Neural progenitor cell (in vitro differentiated cells): ENCODE measurements at regions not wholly inside any gene's neighbourhood (a gene's known extent, or its start where the extent isn't known, plus 50 kb on each side); places are given as distances from the start of the nearest gene placed in this dataset.

Experiments
- DNase-seq: peaks from one replicate; pipeline ENCODE4 v3.0.0-alpha.2; 2016; ENCODE audit warnings: low spot score
- H2AFZ ChIP-seq: fragments of 200-600 bp; sonication (generic); replicated peaks from 2 replicates; pipeline ENCODE4 v1.6.1; 2016; ENCODE audit warnings: antibody characterized with exemption
- H3F3A ChIP-seq: fragments of 200-600 bp; sonication (generic); 2 replicates; pipeline ENCODE4 v1.6.1; 2016; ENCODE audit warnings: antibody characterized with exemption, low read depth
- H3K27ac ChIP-seq: fragments of 200-600 bp; sonication (generic); 2 replicates; pipeline ENCODE4 v1.5.1; 2016; ENCODE audit warnings: mild to moderate bottlenecking
- H3K27me3 ChIP-seq: fragments of 200-600 bp; sonication (generic); 2 replicates; pipeline ENCODE4 v1.6.1; 2016; ENCODE audit warnings: mild to moderate bottlenecking, moderate library complexity
- H3K36me3 ChIP-seq: fragments of 200-600 bp; sonication (generic); 2 replicates; pipeline ENCODE4 v1.5.1; 2016
- H3K4me1 ChIP-seq: fragments of 200-600 bp; sonication (generic); 2 replicates; pipeline ENCODE4 v1.6.1; 2016; ENCODE audit warnings: mixed run types
- H3K4me2 ChIP-seq: fragments of 200-600 bp; sonication (generic); 2 replicates; pipeline ENCODE4 v1.6.1; 2016
- H3K4me3 ChIP-seq: fragments of 200-600 bp; sonication (generic); 2 replicates; pipeline ENCODE4 v1.5.1; 2016
- H3K79me2 ChIP-seq: fragments of 200-600 bp; sonication (generic); 2 replicates; pipeline ENCODE4 v1.6.1; 2016; ENCODE audit warnings: low read depth
- H3K9ac ChIP-seq: fragments of 200-600 bp; sonication (generic); 2 replicates; pipeline ENCODE4 v1.6.1; 2016
- H3K9me3 ChIP-seq: fragments of 200-600 bp; sonication (generic); 2 replicates; pipeline ENCODE4 v1.5.1; 2016; ENCODE audit warnings: low read depth
- H4K20me1 ChIP-seq: fragments of 200-600 bp; sonication (generic); 2 replicates; pipeline ENCODE4 v1.6.1; 2016; ENCODE audit warnings: low read depth
- H3K27ac Mint-ChIP-seq: 3 replicates; pipeline ENCODE4 v1.8.0; 2021; ENCODE audit warnings: mixed read lengths
- H3K27me3 Mint-ChIP-seq: 2 replicates; pipeline ENCODE4 v1.8.0; 2022; ENCODE audit warnings: low read depth, mild to moderate bottlenecking, inconsistent platforms, moderate library complexity, mixed read lengths; ENCODE audit not compliant: insufficient read depth
- H3K36me3 Mint-ChIP-seq: 3 replicates; pipeline ENCODE4 v1.8.0; 2021; ENCODE audit warnings: mixed read lengths
- H3K4me1 Mint-ChIP-seq: 3 replicates; pipeline ENCODE4 v1.8.0; 2021; ENCODE audit warnings: mixed read lengths
- H3K4me3 Mint-ChIP-seq: 3 replicates; pipeline ENCODE4 v1.8.0; 2021; ENCODE audit warnings: mild to moderate bottlenecking, moderate library complexity, mixed read lengths
- H3K9me3 Mint-ChIP-seq: 3 replicates; pipeline ENCODE4 v1.8.0; 2020; ENCODE audit warnings: mixed read lengths
- EZH2 ChIP-seq: fragments of 200-600 bp; sonication (generic); IDR thresholded peaks from 2 replicates; pipeline ENCODE4 v1.6.1; 2017; ENCODE audit warnings: antibody characterized with exemption, mild to moderate bottlenecking, moderate library complexity
- EZH2phosphoT487 ChIP-seq: fragments of 200-600 bp; sonication (generic); IDR thresholded peaks from 2 replicates; pipeline ENCODE4 v1.6.1; 2017; ENCODE audit warnings: antibody characterized with exemption
- TF ChIP-seq, protein P1 (sequence below): fragments of 200-600 bp; sonication (generic); IDR thresholded peaks from 2 replicates; pipeline ENCODE4 v1.5.1; 2017; ENCODE audit warnings: antibody characterized with exemption, mild to moderate bottlenecking

DNA sequence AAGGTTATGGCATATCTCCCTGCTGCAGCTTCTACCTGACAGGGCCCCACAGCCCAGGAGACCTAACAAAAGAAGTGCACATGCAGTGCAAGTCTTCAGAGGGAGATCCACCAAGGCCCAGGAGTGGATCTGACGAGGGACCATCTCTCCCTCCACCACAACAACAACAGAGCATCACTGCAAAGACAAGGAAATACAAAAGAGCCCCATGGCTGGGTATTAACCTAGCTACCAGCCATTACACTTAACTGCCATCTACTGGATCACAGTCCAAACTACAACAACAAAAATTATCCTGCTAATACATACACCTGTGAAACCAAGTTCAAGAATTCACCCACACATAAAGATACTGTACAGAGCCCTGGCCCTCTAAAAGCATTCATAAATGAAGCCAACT, 280.2 kb upstream of the SLC7A11 start:
- H3K27me3 Mint-ChIP-seq, result no peaks in the 10 kb centered on the region
- Histone ChIP-seq H3K27ac (no peak overlapping the region), H2AFZ (no peak overlapping the region), H3K9me3 (peaks cover 5% of the 10 kb centered on the region), H3K4me1 (peaks cover 4% of the 10 kb centered on the region), H3K79me2 (no peaks in the 10 kb centered on the region), H3K27me3 (no peaks in the 10 kb centered on the region), H3K36me3 (no peaks in the 10 kb centered on the region), H3K9ac (no peak overlapping the region), H3K4me3 (no peak overlapping the region), H3F3A (no peaks in the 10 kb centered on the region), H3K4me2 (no peak overlapping the region), H4K20me1 (no peaks in the 10 kb centered on the region)
- no peak overlapping the region for H3K27ac Mint-ChIP-seq
- TF ChIP-seq, protein P1, sequence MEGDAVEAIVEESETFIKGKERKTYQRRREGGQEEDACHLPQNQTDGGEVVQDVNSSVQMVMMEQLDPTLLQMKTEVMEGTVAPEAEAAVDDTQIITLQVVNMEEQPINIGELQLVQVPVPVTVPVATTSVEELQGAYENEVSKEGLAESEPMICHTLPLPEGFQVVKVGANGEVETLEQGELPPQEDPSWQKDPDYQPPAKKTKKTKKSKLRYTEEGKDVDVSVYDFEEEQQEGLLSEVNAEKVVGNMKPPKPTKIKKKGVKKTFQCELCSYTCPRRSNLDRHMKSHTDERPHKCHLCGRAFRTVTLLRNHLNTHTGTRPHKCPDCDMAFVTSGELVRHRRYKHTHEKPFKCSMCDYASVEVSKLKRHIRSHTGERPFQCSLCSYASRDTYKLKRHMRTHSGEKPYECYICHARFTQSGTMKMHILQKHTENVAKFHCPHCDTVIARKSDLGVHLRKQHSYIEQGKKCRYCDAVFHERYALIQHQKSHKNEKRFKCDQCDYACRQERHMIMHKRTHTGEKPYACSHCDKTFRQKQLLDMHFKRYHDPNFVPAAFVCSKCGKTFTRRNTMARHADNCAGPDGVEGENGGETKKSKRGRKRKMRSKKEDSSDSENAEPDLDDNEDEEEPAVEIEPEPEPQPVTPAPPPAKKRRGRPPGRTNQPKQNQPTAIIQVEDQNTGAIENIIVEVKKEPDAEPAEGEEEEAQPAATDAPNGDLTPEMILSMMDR, result peak; percentile 59
- no peak for TF ChIP-seq EZH2phosphoT487
- no peaks in the 10 kb centered on the region for H3K4me1 Mint-ChIP-seq
- DNase-seq, result peak; percentile 41
- H3K9me3 Mint-ChIP-seq, result peaks cover 29% of the 10 kb centered on the region
- H3K4me3 Mint-ChIP-seq, result peak overlapping the region; percentile 52
- peaks cover 3% of the 10 kb centered on the region for H3K36me3 Mint-ChIP-seq

DNA sequence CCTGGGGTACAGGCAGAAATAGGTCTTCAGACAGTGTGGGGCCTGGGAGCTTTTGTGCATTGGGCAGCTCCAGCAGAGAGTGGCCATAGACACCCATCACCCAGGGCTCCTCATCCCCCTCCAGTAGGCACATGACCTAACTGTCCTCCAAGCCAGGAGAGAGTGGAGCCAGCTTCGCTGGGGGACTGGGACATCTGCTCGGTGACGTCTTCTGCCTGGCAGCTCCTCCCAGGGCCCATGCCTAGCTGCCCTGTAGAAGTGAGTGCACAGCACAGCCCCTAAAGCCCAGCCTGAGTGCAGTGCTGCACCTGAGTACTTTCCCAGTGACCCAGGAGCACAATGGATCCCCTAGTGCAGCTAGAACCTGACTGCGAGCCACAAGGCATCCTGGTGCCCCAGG, 279.7 kb upstream of the SLC7A11 start:
- no peak overlapping the region for H2AFZ ChIP-seq
- no peaks in the 10 kb centered on the region for H3K27me3 ChIP-seq
- DNase-seq, result no peak
- TF ChIP-seq EZH2phosphoT487, result no peak
- no peak for TF ChIP-seq EZH2
- TF ChIP-seq, protein P1, result no peak
- no peaks in the 10 kb centered on the region for H3K36me3 ChIP-seq
- Mint-ChIP-seq H3K27me3 (no peaks in the 10 kb centered on the region), H3K27ac (no peak overlapping the region), H3K36me3 (peaks cover 3% of the 10 kb centered on the region), H3K4me1 (no peaks in the 10 kb centered on the region), H3K9me3 (peaks cover 29% of the 10 kb centered on the region), H3K4me3 (no peak overlapping the region)
- H3K9me3 ChIP-seq, result peaks cover 5% of the 10 kb centered on the region
- H3K4me2 ChIP-seq, result no peak overlapping the region
- no peak overlapping the region for H3K9ac ChIP-seq
- H3K4me1 ChIP-seq, result peaks cover 6% of the 10 kb centered on the region
- H3K4me3 ChIP-seq, result no peak overlapping the region
- H3F3A ChIP-seq, result no peaks in the 10 kb centered on the region
- no peaks in the 10 kb centered on the region for H3K79me2 ChIP-seq
- no peak overlapping the region for H3K27ac ChIP-seq
- no peaks in the 10 kb centered on the region for H4K20me1 ChIP-seq

GRCh38 chr4:138519436-138519835, 277.3 kb upstream of the SLC7A11 start:
- H3K9ac ChIP-seq, result no peak overlapping the region
- peaks cover 5% of the 10 kb centered on the region for H3K9me3 ChIP-seq

More at GRCh38 chr4:138519436-138519835, 277.3 kb upstream of the SLC7A11 start:
- H3K4me1 Mint-ChIP-seq, result peaks cover 4% of the 10 kb centered on the region
- TF ChIP-seq EZH2 (no peak), EZH2phosphoT487 (no peak)
- TF ChIP-seq, protein P1, result no peak
- H3K9me3 Mint-ChIP-seq, result peaks cover 21% of the 10 kb centered on the region
- no peaks in the 10 kb centered on the region for H3K27me3 Mint-ChIP-seq
- H3K36me3 ChIP-seq, result no peaks in the 10 kb centered on the region
- H3K27me3 ChIP-seq, result no peaks in the 10 kb centered on the region
- no peaks in the 10 kb centered on the region for H3F3A ChIP-seq
- H3K4me2 ChIP-seq, result no peak overlapping the region
- H3K4me1 ChIP-seq, result peaks cover 15% of the 10 kb centered on the region
- no peak overlapping the region for H3K4me3 ChIP-seq
- no peak overlapping the region for H3K27ac ChIP-seq
- H3K4me3 Mint-ChIP-seq, result no peak overlapping the region
- no peaks in the 10 kb centered on the region for H4K20me1 ChIP-seq
- H3K36me3 Mint-ChIP-seq, result peaks cover 3% of the 10 kb centered on the region
- no peaks in the 10 kb centered on the region for H3K79me2 ChIP-seq
- DNase-seq, result no peak
- no peak overlapping the region for H3K27ac Mint-ChIP-seq
- H2AFZ ChIP-seq, result peak overlapping the region; percentile 33
